Calu3 (cell line): ENCODE measurements at regions not wholly inside any gene's neighbourhood (a gene's known extent, or its start where the extent isn't known, plus 50 kb on each side); places are given as distances from the start of the nearest gene placed in this dataset.

ENCODE experiments used
- BruUV-seq: library from RNA; stranded (reverse); fragments of 400-500 nt; replicated peaks from 2 replicates; lab custom pipeline; 2021; lab: Mats Ljungman, UMichigan
- CTCF ChIA-PET: fragments of 300-600 bp; sonication (Branson Sonifier 250); formaldehyde crosslinking; loops from one replicate; lab custom pipeline; 2022; ENCODE audit warnings: antibody characterized with exemption; lab: Charles Lee
- DNase-seq: peaks from one replicate; pipeline ENCODE4 v3.0.0; 2022
- H3K27ac Mint-ChIP-seq: one replicate; pipeline ENCODE4 v1.8.0; 2022; ENCODE audit warnings: mixed read lengths; ENCODE audit not compliant: unreplicated experiment
- H3K27me3 Mint-ChIP-seq: one replicate; pipeline ENCODE4 v1.8.0; 2022; ENCODE audit warnings: mixed read lengths; ENCODE audit not compliant: unreplicated experiment
- H3K36me3 Mint-ChIP-seq: one replicate; pipeline ENCODE4 v1.8.0; 2022; ENCODE audit warnings: mild to moderate bottlenecking, moderate library complexity, mixed read lengths; ENCODE audit not compliant: insufficient read depth, unreplicated experiment
- H3K4me1 Mint-ChIP-seq: one replicate; pipeline ENCODE4 v1.8.0; 2022; ENCODE audit warnings: mild to moderate bottlenecking, low read depth, mixed read lengths; ENCODE audit not compliant: unreplicated experiment
- H3K4me3 Mint-ChIP-seq: one replicate; pipeline ENCODE4 v1.8.0; 2022; ENCODE audit warnings: mild to moderate bottlenecking, low read depth, moderate library complexity, mixed read lengths; ENCODE audit not compliant: unreplicated experiment
- H3K9me3 Mint-ChIP-seq: one replicate; pipeline ENCODE4 v1.8.0; 2022; ENCODE audit warnings: low read depth, mixed read lengths; ENCODE audit not compliant: unreplicated experiment
- CTCF ChIP-seq: fragments of 200-600 bp; IDR thresholded peaks from one replicate; pipeline ENCODE4 v1.8.0; 2022; ENCODE audit warnings: antibody characterized with exemption; ENCODE audit not compliant: unreplicated experiment
- intact Hi-C: fragments of 100-400 bp; cut with micrococcal nuclease; formaldehyde crosslinking; loops from one replicate; pipeline ENCODE4 v1.10.0; 2022; ENCODE audit not compliant: unreplicated experiment

GRCh38 chr2:45072064-45072861 is 63.0 kb upstream of the SIX2 start:
- Mint-ChIP-seq H3K4me1 (no peaks in the 10 kb centered on the region), H3K36me3 (no peaks in the 10 kb centered on the region), H3K27ac (no peak overlapping the region), H3K27me3 (peaks cover 14% of the 10 kb centered on the region), H3K9me3 (no peaks in the 10 kb centered on the region), H3K4me3 (no peak overlapping the region)
- intact Hi-C loops = no loop called here
- TF ChIP-seq CTCF = no peak
- DNase-seq = no peak
- BruUV-seq = no TSS peak
- CTCF ChIA-PET = no interaction called here

GRCh38 chr2:45070113-45070652 is 60.9 kb upstream of the SIX2 start:
- Mint-ChIP-seq H3K27ac (no peak overlapping the region), H3K9me3 (no peaks in the 10 kb centered on the region), H3K36me3 (no peaks in the 10 kb centered on the region), H3K27me3 (peaks cover 14% of the 10 kb centered on the region), H3K4me1 (no peaks in the 10 kb centered on the region), H3K4me3 (no peak overlapping the region)
- intact Hi-C loops = no loop called here
- no TSS peak for BruUV-seq
- no peak for DNase-seq
- CTCF ChIA-PET = interaction anchor here (1.1 kb wide), 1 partner anchor 103 kb away, joined by 3 read pairs; no protein-coding TSS in a partner anchor
- TF ChIP-seq CTCF = no peak

GRCh38 chr2:45069684-45070083 is 60.4 kb upstream of the SIX2 start:
- Mint-ChIP-seq H3K36me3 (no peaks in the 10 kb centered on the region), H3K27me3 (peaks cover 14% of the 10 kb centered on the region), H3K27ac (no peak overlapping the region), H3K9me3 (no peaks in the 10 kb centered on the region), H3K4me3 (no peak overlapping the region), H3K4me1 (no peaks in the 10 kb centered on the region)
- DNase-seq = no peak
- intact Hi-C loops = no loop called here
- no TSS peak for BruUV-seq
- CTCF ChIA-PET = interaction anchor here (1.1 kb wide), 1 partner anchor 104 kb away, joined by 3 read pairs; no protein-coding TSS in a partner anchor
- no peak for TF ChIP-seq CTCF

GRCh38 chr2:45068571-45069140 is 59.4 kb upstream of the SIX2 start:
- TF ChIP-seq CTCF = no peak
- H3K27ac Mint-ChIP-seq = no peak overlapping the region
- intact Hi-C loops = no loop called here
- no peaks in the 10 kb centered on the region for H3K4me1 Mint-ChIP-seq
- H3K4me3 Mint-ChIP-seq = no peak overlapping the region
- H3K9me3 Mint-ChIP-seq = no peaks in the 10 kb centered on the region
- BruUV-seq = no TSS peak
- H3K36me3 Mint-ChIP-seq = no peaks in the 10 kb centered on the region
- peaks cover 14% of the 10 kb centered on the region for H3K27me3 Mint-ChIP-seq
- CTCF ChIA-PET = no interaction called here
- no peak for DNase-seq
